ENCODE measurements at regions not wholly inside any gene's neighbourhood (a gene's known extent, or its start where the extent isn't known, plus 50 kb on each side); places are given as distances from the start of the nearest gene placed in this dataset.

DNA sequence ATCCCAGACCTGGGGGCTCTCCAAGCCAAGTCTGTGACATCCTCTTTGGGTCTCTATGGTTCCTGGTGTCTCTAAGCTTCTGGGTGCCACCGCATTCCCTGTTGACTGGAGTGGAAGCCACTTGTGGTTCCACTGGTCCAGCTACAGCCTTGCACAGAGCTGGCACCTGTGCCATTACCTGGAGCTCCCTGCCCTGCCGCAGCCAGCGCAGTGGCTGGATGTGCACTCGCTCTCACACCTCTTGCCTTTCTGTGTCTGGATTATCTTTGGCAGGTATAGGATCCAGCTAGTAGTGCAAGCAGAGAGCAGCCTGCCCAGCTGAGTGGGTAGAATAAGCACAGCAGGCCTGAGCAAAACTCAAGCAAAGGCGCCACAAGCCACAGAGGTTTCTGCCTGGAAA, 1635.5 kb downstream of the OTOL1 start:
- TF ChIP-seq POLR2A (IDR thresholded peaks at IDR 0.05): no peak
- TF ChIP-seq, protein P1, sequence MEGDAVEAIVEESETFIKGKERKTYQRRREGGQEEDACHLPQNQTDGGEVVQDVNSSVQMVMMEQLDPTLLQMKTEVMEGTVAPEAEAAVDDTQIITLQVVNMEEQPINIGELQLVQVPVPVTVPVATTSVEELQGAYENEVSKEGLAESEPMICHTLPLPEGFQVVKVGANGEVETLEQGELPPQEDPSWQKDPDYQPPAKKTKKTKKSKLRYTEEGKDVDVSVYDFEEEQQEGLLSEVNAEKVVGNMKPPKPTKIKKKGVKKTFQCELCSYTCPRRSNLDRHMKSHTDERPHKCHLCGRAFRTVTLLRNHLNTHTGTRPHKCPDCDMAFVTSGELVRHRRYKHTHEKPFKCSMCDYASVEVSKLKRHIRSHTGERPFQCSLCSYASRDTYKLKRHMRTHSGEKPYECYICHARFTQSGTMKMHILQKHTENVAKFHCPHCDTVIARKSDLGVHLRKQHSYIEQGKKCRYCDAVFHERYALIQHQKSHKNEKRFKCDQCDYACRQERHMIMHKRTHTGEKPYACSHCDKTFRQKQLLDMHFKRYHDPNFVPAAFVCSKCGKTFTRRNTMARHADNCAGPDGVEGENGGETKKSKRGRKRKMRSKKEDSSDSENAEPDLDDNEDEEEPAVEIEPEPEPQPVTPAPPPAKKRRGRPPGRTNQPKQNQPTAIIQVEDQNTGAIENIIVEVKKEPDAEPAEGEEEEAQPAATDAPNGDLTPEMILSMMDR (IDR thresholded peaks at IDR 0.05): no peak
- no peak for TF ChIP-seq POLR2AphosphoS5 (IDR thresholded peaks at IDR 0.05)
